HG03064 (cell line): ENCODE measurements at regions not wholly inside any gene's neighbourhood (a gene's known extent, or its start where the extent isn't known, plus 50 kb on each side); places are given as distances from the start of the nearest gene placed in this dataset.
"Not testable (repeated sequence)": the region's sequence is repeated elsewhere in the genome, so short reads cannot be mapped to it uniquely, and the experiment has no call there.

Experiments used
- ATAC-seq: cut with Tn5 transposase; IDR thresholded peaks from one replicate; pipeline ENCODE4 v1.9.1; 2021; ENCODE audit warnings: low read depth; ENCODE audit not compliant: unreplicated experiment

GRCh38 chr2:124967325-124967724 is 942.2 kb downstream of the CNTNAP5 start:
- no peak for ATAC-seq

GRCh38 chr2:124970030-124970429 is 944.9 kb downstream of the CNTNAP5 start:
- ATAC-seq, result no peak

DNA sequence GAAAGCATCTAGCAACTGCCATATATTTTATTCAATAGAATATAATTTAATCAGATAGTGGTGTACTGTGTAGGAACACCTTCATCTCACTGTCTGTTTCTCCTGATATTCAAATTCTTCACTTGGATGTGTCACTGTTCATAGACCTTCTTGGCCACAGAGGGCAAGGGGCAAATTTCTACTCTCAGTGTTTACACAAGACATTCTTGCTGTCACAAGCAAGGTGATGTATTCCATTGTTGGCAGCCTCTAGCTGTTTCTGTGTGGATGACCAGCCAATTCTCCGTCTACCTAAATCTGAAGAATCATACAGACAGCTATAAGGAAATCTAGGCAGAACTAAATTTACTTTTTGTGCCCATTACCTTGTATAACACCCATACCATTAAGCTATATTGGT is 948.3 kb downstream of the CNTNAP5 start:
- ATAC-seq, result no peak

GRCh38 chr2:124975224-124975623 is 950.1 kb downstream of the CNTNAP5 start:
- ATAC-seq, result no peak

DNA sequence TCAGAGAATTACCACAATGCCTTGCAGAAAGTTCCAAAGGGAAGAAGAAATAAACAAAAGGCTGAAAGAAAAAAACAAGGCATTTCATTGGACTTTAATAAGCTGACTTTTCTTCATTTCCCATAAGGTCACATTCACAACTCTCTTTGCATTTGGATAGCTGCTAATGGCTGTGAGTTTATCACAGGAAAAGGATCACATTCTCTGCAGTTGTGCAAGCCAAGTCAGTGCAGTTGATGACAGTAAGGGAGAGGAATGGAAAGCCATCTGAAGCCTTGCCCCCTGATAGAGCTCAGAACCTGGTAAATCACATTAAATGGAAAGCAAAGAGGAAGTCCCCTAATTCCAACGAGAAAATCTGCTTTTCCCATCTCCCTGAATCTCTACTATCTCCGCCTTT is 950.6 kb downstream of the CNTNAP5 start:
- ATAC-seq, result no peak

DNA sequence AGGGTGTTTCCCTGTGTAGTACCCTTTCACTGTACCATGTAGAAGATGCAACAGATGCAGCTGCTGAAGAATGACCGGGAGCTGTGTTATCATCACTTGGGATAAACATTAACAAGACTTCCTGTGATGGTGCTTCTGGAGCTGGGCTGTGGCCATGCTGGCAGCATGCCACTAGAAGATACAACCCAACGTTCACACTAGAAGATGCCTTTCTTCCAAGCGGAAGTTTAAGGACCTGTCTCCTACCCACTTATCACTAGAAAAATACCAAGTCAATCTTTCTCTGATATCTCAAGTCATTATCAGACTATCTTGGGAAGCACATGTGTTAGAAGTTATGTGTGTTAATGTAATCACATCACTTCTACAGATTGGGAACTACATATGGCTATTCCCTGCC is 953.5 kb downstream of the CNTNAP5 start:
- no peak for ATAC-seq

GRCh38 chr2:124983595-124983994 is 958.5 kb downstream of the CNTNAP5 start:
- no peak for ATAC-seq

DNA sequence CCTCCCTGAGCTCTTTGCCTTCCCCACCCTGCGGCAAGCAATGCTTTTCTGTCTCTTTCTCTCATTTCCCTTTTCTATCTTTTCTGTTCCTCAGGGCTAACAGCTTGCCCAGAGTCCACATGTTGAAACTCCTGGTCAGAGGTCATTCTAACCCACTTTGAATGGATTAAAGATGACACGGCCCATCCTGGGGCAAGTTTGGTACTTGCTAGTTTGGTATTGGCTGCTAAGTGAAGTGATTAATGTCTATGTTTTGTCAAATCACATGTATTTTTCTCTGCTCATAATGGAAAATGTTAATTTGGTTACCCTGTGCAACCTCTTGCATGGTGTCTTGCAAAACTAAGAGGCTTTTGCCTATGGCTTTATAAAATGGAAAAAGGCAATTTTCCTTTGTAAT is 960.2 kb downstream of the CNTNAP5 start:
- no peak for ATAC-seq

DNA sequence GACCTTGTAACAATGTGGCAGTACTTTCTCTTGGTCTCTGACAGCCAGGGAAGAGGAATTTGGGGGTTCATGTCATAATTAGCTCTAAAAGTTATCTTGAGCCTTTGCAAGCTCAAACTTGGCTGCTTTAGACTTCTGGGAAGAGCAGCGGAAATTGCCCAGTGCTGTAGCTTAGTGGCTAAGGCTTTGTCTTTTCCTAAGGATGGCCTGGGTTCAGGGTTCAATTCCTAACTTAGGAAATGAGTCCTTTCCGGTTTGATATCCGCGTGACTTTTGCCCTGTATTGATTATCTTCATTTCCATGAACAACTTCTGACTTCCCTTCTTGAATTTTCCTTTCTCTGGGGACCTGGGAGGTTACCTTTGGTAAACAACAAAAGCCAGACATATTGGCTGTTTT is 961.0 kb downstream of the CNTNAP5 start:
- no peak for ATAC-seq

DNA sequence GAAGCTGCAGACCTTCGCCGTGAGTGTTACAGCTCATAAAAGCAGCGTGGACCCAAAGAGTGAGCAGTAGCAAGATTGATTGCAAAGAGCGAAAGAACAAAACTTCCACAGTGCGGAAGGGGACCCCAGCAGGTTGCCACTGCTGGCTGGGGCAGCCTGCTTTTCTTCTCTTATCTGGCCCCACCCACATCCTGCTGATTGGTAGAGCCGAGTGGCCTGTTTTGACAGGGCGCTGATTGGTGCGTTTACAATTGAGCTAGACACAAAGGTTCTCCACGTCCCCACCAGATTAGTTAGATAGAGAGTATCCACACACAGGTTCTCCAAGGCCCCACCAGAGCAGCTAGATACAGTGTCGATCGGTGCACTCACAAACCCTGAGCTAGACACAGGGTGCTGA is 961.8 kb downstream of the CNTNAP5 start:
- ATAC-seq, result not testable (repeated sequence)

GRCh38 chr2:124987436-124987835 is 962.3 kb downstream of the CNTNAP5 start:
- ATAC-seq, result not testable (repeated sequence)

DNA sequence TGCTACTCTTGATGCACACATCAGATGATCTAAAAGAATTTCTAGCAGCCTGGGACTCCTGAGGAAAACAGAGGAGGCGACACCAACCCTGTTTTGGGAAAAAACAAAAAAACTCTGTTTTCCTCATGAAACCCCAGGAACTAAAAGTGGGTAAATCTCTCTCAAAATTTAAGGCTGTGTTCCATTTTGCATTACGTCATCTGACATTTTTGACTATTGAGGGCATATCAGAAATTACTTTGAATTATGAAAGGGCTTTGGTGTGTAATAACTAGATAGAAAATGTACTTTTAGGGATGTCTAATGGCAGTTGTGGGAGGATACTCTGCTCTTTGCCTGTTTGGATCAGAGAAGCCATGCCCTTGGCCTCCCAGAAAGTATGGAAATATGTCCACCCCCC is 963.0 kb downstream of the CNTNAP5 start:
- ATAC-seq, result no peak

DNA sequence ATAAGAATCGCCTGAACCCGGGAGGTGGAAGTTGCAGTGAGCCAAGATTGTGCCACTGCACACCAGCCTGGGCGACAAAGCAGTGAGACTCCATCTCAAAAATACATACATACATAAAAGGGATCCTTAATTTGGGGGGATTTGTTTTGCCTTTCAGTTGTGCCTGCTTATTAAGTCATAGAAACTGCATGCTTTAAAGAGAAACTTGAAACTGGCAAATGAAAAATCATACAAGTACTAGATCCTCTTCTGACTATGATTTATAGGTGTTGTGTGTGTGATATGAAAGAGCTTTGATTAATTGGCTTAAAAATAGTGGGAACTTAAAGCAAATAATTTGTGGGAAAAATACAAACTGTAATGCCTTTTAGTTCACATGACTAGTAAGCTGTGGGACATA is 963.7 kb downstream of the CNTNAP5 start:
- no peak for ATAC-seq

GRCh38 chr2:124993809-124994208 is 968.7 kb downstream of the CNTNAP5 start:
- no peak for ATAC-seq

DNA sequence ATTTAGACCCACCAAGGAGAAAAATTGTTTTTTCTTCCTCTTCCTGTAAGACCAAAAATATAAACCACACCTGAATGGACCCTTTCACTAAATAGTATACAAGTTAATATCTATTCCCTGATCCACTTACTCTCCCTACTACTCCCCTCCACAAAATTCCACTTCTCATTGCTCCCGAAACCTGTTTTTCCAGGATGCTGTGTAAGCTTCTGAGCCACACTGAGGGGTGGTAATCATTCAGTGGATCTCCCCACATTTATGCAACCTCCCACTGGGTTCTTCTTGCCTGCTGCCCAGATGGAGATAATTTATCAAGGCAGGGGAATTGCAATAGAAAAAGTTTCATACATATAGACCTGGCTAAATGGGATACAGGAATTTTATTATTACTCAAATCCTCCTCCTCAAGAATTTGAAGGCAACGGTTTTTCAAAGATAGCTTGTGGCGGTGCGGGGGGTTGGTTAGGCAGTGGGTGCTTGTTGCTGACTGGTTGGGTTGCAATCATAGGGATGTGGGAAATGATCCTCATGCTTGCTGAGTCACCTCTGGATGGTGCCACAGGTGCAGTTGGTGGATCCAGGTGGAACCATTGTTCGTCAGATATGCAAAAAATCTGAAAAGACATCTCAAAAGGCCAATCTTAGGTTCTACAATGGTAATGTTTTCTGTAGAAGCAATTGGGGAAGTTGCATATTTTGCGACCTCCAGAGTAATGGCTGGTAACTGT is 970.3 kb downstream of the CNTNAP5 start:
- no peak for ATAC-seq

- no peak for ATAC-seq
Observed at GRCh38 chr2:124996406-124996805, 971.3 kb downstream of the CNTNAP5 start.

GRCh38 chr2:124999906-125000305 is 974.8 kb downstream of the CNTNAP5 start:
- no peak for ATAC-seq

DNA sequence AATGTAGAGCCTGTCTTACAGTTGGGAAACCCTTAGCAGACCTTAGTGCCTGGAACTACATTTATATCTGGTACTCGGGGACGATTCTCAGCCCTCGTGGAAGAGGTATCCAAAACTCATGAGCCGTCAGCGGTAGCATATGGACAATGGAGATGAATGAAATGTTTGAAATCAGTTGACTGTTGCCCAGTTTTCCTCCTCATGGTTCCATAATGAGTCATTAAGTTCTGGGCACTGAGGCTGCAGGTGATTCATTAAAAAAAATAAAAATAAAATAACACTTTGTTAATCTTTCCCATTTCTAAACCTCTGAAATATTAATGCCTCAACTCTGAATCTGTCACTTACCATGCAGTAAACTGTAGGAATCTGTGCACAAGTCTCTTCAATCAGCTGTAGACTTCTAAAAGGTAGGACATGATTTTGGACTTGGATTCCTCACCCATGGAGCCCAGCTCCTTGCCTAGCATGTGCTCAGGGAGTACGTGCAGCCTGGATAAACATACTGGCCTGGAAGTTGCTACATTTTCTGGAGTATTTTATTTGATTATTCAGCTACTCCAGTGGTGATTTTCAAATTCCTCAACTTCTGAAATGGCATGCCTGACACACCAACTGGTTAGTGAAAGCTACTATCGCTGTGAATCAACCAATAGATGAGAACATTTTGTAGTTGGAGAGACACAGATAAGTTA is 979.2 kb downstream of the CNTNAP5 start:
- ATAC-seq, result no peak

GRCh38 chr2:125006676-125007075 is 981.6 kb downstream of the CNTNAP5 start:
- ATAC-seq, result no peak

GRCh38 chr2:125028721-125029120 is 1003.6 kb downstream of the CNTNAP5 start:
- ATAC-seq, result not testable (repeated sequence)

DNA sequence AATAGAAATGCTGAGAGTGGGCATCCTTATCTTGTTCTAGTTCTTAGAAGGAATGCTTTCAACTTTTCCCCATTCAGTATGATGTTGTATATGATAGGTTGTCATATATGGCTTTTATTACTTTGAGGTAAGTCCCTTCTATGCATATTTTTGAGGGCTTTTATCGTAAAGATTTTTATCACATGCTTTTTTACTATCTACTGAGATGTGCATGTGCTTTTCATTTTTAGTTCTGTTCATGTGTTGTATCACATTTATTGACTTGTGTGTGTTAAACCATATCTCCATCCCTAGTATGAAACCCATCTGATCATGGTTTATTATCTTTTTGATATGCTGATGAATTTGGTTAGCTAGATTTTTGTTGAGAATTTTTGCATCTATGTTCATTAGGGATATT is 1008.8 kb downstream of the CNTNAP5 start:
- no peak for ATAC-seq

DNA sequence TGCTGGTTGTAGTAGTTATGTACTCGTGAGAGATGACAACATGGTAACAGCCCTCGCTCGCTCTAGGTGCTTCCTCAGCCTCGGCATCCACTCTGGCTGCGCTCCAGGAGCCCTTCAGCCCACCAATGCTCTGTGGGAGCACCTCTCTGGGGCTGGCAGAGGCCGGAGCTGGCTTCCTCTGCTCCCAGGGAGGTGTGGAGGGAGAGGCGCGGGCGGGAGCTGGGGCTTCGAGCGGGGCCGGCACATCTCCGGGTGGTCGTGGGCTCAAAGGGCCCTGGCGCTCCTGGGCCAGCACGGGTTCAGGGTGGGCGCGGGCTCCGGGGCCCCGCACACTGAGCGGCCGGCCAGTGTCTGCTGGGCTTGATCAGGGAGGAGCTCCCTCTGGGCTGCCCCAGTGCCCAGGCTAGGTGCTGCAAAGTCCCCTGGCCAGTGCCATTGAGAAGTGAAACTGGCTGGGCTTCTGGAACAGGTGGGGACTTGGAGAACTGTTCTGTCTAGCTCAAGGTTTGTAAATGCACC is 1012.1 kb downstream of the CNTNAP5 start:
- ATAC-seq, result no peak
